ENCODE measurements at regions not wholly inside any gene's neighbourhood (a gene's known extent, or its start where the extent isn't known, plus 50 kb on each side); places are given as distances from the start of the nearest gene placed in this dataset.

- no peak for DNase-seq (ENCODE audit: low read depth)
- H3K4me3 ChIP-seq (ENCODE audit: low read length): no peak overlapping the region
- no peak for TF ChIP-seq CTCF (conservative IDR thresholded peaks at IDR 0.05; ENCODE audit: low read depth, low read length)
Observed at GRCh38 chr10:33758299-33758698, 423.8 kb upstream of the NRP1 start.

GRCh38 chr10:33754052-33754451 lies 419.6 kb upstream of the NRP1 start:
- no peak for TF ChIP-seq CTCF (conservative IDR thresholded peaks at IDR 0.05; ENCODE audit: low read depth, low read length)
- DNase-seq (ENCODE audit: low read depth): no peak
- no peak overlapping the region for H3K4me3 ChIP-seq (ENCODE audit: low read length)

GRCh38 chr10:33753389-33753788 lies 418.9 kb upstream of the NRP1 start:
- H3K4me3 ChIP-seq (ENCODE audit: low read length): no peak overlapping the region
- no peak for DNase-seq (ENCODE audit: low read depth)
- TF ChIP-seq CTCF (conservative IDR thresholded peaks at IDR 0.05; ENCODE audit: low read depth, low read length): no peak

DNA sequence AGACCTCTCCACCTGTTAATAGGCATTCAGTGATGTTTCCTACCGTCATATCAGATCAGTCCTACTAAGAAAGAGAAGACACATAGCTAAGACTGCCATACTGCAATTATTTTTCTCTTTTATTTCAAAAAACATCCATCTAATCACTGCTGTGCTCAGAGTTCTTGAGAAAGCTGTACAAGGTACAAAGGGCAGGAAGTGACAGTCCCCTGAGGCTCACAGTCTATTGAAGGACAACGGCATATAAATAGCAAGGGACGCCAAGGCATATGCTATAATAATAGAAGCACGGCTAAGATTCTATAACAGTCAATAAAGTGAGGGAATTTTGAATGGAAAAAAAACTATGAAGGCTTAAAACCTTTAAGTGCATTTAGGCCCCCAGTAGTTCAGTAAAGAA lies 415.3 kb upstream of the NRP1 start:
- DNase-seq (ENCODE audit: low read depth): no peak
- TF ChIP-seq CTCF (conservative IDR thresholded peaks at IDR 0.05; ENCODE audit: low read depth, low read length): no peak
- H3K4me3 ChIP-seq (ENCODE audit: low read length): no peak overlapping the region

DNA sequence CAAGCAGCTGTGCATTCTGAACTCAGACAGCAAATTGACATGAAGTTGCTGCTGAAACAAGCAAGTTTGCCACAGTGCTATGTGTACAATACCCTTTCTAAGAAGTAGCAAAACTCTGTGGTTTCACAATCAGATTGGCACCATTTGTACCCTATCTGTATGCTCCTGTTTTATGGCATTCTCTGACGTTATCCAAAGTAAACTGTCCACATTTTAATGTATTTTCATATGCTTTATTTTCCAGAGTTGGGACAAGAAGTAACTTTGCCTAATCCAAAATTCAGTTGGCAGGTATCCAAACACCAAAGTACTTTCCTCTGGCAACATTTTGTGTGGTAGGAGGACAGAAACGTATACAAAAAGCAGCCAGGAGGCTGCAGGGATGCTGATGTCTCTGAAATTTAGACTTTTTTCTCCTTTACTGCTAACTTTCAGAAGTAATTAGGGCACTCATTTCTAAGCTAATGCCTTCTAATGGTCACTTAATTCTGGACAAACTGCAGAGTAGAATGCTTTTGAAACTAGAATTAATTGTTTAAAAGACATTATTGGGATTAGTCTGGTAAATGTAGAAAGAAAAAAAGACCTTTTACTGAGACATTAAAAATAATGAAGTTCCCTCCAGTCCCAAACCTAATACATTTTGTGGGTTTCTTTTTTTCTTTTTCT lies 414.7 kb upstream of the NRP1 start:
- DNase-seq (ENCODE audit: low read depth): no peak
- TF ChIP-seq CTCF (conservative IDR thresholded peaks at IDR 0.05; ENCODE audit: low read depth, low read length): no peak
- no peak overlapping the region for H3K4me3 ChIP-seq (ENCODE audit: low read length)

DNA sequence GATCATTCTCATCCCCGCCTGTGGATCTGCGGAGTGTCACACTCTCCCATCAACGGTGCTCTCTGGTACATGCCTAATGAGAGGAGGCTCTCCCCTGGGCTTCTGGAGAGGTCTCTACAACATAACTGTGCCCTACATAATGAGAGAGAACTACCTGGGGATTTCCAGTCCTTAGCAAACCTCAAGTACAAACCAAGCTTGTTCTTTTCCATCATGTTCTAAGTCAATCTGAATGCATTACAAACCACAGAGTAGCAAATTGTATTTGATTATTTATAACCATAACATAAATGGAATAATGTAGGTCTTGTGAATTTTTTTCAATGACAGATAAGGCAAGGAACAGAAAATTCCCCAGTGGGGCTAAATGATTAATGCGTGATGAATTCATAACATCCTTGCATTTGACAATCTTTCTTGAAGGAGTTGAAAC lies 412.4 kb upstream of the NRP1 start:
- no peak for TF ChIP-seq CTCF (conservative IDR thresholded peaks at IDR 0.05; ENCODE audit: low read depth, low read length)
- H3K4me3 ChIP-seq (ENCODE audit: low read length): no peak overlapping the region
- no peak for DNase-seq (ENCODE audit: low read depth)

GRCh38 chr10:33746186-33746585 lies 411.7 kb upstream of the NRP1 start:
- H3K4me3 ChIP-seq (ENCODE audit: low read length): no peak overlapping the region
- no peak for DNase-seq (ENCODE audit: low read depth)
- TF ChIP-seq CTCF (conservative IDR thresholded peaks at IDR 0.05; ENCODE audit: low read depth, low read length): no peak
